ENCODE measurements at regions not wholly inside any gene's neighbourhood (a gene's known extent, or its start where the extent isn't known, plus 50 kb on each side); places are given as distances from the start of the nearest gene placed in this dataset.
A peak's percentile ranks its signal among the peaks of the same experiment; 100 is the strongest.

DNA sequence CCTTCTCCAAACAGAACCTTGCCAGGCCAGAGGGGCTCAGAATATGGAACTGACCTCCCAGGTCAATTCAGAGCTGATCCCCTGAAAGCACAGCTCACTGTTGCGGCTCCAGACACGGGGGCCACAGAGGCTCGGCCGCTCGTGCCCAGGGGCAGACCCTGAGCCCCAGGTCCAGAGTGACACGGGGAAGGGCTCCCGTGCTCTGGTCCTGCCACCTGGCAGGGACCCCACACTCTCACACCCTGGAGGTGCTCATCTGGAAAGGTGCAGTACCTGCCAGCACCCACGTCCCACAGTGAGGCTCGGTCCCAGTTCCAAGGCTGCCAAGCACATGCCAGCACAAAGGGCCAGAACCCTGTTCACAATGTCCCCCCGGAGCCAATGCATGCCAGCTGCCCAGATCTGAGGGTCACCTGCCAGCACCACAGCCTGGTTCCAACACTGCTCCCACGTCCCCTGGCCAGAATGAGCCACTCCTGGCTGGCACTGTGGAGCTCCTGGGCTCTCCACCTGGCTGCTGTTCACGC is 170.6 kb downstream of the SHANK2 start:
- no peak for DNase-seq (ENCODE audit: extremely low spot score, unreplicated experiment)
- no peak overlapping the region for H3K4me3 Mint-ChIP-seq
- H3K36me3 Mint-ChIP-seq: peaks cover 4% of the 10 kb centered on the region
- no peaks in the 10 kb centered on the region for H3K4me1 Mint-ChIP-seq (ENCODE audit: unreplicated experiment)
- TF ChIP-seq, protein P1, sequence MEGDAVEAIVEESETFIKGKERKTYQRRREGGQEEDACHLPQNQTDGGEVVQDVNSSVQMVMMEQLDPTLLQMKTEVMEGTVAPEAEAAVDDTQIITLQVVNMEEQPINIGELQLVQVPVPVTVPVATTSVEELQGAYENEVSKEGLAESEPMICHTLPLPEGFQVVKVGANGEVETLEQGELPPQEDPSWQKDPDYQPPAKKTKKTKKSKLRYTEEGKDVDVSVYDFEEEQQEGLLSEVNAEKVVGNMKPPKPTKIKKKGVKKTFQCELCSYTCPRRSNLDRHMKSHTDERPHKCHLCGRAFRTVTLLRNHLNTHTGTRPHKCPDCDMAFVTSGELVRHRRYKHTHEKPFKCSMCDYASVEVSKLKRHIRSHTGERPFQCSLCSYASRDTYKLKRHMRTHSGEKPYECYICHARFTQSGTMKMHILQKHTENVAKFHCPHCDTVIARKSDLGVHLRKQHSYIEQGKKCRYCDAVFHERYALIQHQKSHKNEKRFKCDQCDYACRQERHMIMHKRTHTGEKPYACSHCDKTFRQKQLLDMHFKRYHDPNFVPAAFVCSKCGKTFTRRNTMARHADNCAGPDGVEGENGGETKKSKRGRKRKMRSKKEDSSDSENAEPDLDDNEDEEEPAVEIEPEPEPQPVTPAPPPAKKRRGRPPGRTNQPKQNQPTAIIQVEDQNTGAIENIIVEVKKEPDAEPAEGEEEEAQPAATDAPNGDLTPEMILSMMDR (conservative IDR thresholded peaks at IDR 0.05): no peak
- no peaks in the 10 kb centered on the region for H3K9me3 Mint-ChIP-seq
- no peak overlapping the region for H3K27ac Mint-ChIP-seq
- no peaks in the 10 kb centered on the region for H3K27me3 Mint-ChIP-seq

DNA sequence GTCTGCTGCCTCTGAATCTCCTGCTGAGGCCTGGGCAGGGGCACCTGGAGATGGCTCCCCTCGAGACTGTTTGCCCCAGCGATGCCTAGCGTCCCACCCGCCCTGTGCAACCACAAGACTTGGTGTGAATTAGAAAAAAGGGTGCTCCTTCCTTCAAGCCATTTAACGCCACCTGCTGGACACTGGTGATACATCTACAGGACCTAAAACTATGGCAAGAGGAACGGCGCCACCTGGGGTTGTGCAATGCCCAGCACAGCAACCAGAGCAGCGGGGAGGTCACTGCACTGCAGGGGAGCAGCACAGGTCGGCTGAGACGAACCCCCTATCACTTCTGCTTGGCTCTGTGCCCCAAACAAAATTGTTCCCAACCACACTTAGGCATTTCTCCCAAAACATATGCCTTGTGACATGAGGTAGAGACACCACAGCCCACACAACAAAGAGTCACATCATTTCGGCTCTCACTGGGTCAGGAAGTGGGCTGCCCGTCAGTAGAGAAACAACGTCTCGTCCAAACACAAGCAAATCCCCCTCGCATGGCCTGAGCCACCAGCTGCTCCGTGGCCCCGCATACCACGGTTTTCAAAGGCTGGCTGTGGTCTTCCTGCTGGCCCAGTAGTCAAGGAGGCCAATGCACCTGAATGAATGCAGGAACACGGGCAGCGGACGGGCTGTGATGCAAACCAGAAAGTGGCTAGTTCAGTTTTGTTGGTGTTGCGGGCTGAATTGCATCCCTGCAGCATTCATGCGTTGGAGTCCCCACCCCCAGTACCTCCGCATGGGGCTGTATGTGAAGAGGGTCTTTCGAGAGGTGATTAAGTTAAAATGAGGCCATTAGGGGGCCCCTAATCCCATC is 171.9 kb downstream of the SHANK2 start:
- TF ChIP-seq, protein P1 (conservative IDR thresholded peaks at IDR 0.05): peak; percentile 86
- Mint-ChIP-seq H3K4me1 (ENCODE audit: unreplicated experiment) (no peaks in the 10 kb centered on the region), H3K27ac (peak overlapping the region; percentile 16), H3K9me3 (no peaks in the 10 kb centered on the region), H3K4me3 (no peak overlapping the region), H3K36me3 (peaks cover 7% of the 10 kb centered on the region), H3K27me3 (no peaks in the 10 kb centered on the region)
- DNase-seq (ENCODE audit: extremely low spot score, unreplicated experiment): no peak

DNA sequence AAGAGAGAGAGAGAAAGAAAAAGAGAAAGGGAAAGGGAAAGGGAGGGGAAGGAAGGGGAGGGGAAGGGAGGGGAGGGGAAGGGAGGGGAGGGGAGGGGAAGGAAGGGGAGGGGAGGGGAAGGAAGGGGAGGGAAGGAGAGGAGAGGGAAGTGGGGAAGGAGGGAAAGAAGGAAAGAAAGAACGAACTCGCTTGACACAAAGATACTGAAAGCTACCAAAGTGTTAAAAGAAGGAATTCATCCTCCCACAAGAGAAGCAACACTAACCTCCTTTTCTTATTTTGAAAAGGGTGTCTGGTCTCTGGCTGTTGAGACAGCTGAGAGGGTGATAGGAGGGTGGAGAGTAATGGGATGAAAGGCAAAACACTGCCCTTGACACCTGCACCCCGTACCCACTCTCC is 172.6 kb downstream of the SHANK2 start:
- no peak for DNase-seq (ENCODE audit: extremely low spot score, unreplicated experiment)
- TF ChIP-seq, protein P1 (conservative IDR thresholded peaks at IDR 0.05): no peak
- no peaks in the 10 kb centered on the region for H3K27me3 Mint-ChIP-seq
- H3K9me3 Mint-ChIP-seq: no peaks in the 10 kb centered on the region
- peaks cover 7% of the 10 kb centered on the region for H3K36me3 Mint-ChIP-seq
- H3K27ac Mint-ChIP-seq: no peak overlapping the region
- no peaks in the 10 kb centered on the region for H3K4me1 Mint-ChIP-seq (ENCODE audit: unreplicated experiment)
- H3K4me3 Mint-ChIP-seq: no peak overlapping the region

DNA sequence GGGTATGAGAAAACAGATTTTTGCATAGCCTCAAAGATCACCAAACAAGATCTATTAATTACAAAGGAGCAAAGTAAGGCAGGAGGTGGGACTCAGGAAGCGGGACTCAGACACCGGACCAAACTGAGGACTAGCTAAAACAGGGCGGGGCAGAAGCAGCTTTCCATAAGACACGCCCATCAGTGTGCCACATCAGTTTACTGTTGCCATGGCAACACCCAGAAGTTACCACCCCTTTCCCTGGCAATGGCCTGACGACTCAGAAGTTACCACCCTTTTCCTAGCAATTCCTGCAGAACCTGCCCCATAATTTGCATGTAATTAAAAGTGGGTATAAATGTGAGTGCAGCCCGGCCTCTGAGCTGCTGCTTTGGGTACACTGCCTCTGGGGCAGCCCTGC is 173.9 kb downstream of the SHANK2 start:
- TF ChIP-seq, protein P1 (conservative IDR thresholded peaks at IDR 0.05): no peak
- Mint-ChIP-seq H3K36me3 (peaks cover 7% of the 10 kb centered on the region), H3K4me3 (no peak overlapping the region), H3K4me1 (ENCODE audit: unreplicated experiment) (no peaks in the 10 kb centered on the region), H3K27me3 (no peaks in the 10 kb centered on the region), H3K27ac (no peak overlapping the region), H3K9me3 (no peaks in the 10 kb centered on the region)
- no peak for DNase-seq (ENCODE audit: extremely low spot score, unreplicated experiment)

DNA sequence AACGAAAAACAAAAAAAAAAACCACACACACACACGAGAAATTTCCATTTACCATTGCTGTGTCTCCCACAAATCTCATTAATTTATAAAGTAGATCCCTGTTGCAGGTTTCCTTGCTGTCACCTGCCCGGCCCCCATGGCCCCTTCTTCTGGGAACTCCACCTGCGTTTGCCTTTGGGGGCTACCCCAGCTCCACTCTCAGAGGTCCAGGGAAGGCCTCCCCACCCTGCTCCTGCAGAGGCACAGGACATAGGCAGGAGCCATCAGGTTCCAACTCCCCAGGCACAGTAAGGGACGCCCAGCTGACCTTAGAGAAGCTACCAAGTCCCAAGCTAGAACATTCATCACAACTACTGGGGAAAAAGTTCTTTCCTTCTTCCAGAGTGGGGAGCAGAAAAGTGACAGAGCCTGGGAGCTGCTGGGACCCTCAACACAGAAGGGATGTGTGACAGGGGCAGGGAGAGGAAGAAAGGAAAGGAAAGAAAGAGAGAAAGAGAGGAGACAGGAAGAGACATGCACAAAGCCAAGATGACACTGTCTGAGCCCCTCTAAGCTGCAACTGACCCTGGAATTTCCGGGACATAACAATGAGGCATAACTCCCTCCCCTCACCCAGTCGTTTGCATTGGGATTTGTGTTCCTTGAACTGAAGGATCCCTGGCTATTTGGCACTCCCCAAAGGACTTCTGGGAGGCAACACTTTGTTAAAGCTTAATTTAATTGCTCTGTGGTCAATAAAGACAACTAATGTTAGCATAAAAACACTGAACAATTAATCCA is 175.7 kb downstream of the SHANK2 start:
- Mint-ChIP-seq H3K27ac (no peak overlapping the region), H3K4me1 (ENCODE audit: unreplicated experiment) (no peaks in the 10 kb centered on the region), H3K4me3 (no peak overlapping the region), H3K27me3 (no peaks in the 10 kb centered on the region), H3K36me3 (peaks cover 7% of the 10 kb centered on the region), H3K9me3 (no peaks in the 10 kb centered on the region)
- DNase-seq (ENCODE audit: extremely low spot score, unreplicated experiment): no peak
- TF ChIP-seq, protein P1 (conservative IDR thresholded peaks at IDR 0.05): no peak
